Endothelial cell of umbilical vein (primary cell): ENCODE measurements at regions not wholly inside any gene's neighbourhood (a gene's known extent, or its start where the extent isn't known, plus 50 kb on each side); places are given as distances from the start of the nearest gene placed in this dataset.

Source experiments
- BruUV-seq: library from RNA; stranded (reverse); fragments of 400-500 nt; replicated peaks from 2 replicates; lab custom pipeline; 2021; lab: Mats Ljungman, UMichigan
- CTCF ChIA-PET: fragments of 300-600, 350-600 bp; sonication (Branson Sonifier 250); formaldehyde crosslinking; loops from one replicate; lab custom pipeline; 2021; ENCODE audit warnings: antibody characterized with exemption, inconsistent platforms; lab: Charles Lee
- POLR2A ChIA-PET: fragments of 300-600, 350-600 bp; sonication (Branson Sonifier 250); formaldehyde crosslinking; loops from one replicate; lab custom pipeline; 2021; ENCODE audit warnings: antibody characterized with exemption, inconsistent platforms; lab: Charles Lee
- DNase-seq: peaks from one replicate; pipeline ENCODE4 v3.0.0-alpha.2; 2011; ENCODE audit warnings: low read depth, low spot score
- FAIRE-seq: peaks from 2 replicates; lab custom pipeline; 2011; peaks lifted over from hg19 to GRCh38; lab: Jason Lieb, UNC
- H2AFZ ChIP-seq: 2 replicates; pipeline ENCODE4 v1.6.0; 2012; ENCODE audit warnings: low read depth, low read length, control low read depth, inconsistent platforms
- H3K27ac ChIP-seq: 2 replicates; pipeline ENCODE4 v1.5.1; 2011; ENCODE audit warnings: low read depth, mild to moderate bottlenecking, control low read depth, low read length, moderate library complexity; ENCODE audit not compliant: insufficient read depth
- H3K27me3 ChIP-seq, 2 experiments: 2 replicates each; pipeline versions ENCODE4 v1.6.0 to v1.6.1; 2011; ENCODE audit warnings: low read length in 2 of 2, mixed read lengths in 1 of 2; ENCODE audit not compliant: control insufficient read depth in 2 of 2, insufficient read depth in 2 of 2
- H3K36me3 ChIP-seq, 2 experiments: 2 replicates in 1 of 2; 3 replicates in 1 of 2; pipeline ENCODE4 v1.5.1; 2011; ENCODE audit warnings: low read length in 2 of 2, mild to moderate bottlenecking in 1 of 2, moderate library complexity in 1 of 2; ENCODE audit not compliant: control insufficient read depth in 2 of 2, insufficient read depth in 2 of 2; ENCODE audit errors: extremely low read depth in 1 of 2
- H3K4me1 ChIP-seq: 3 replicates; pipeline ENCODE4 v1.5.1; 2011; ENCODE audit warnings: mild to moderate bottlenecking, low read length; ENCODE audit not compliant: control insufficient read depth, insufficient read depth; ENCODE audit errors: extremely low read depth
- H3K4me2 ChIP-seq: 2 replicates; pipeline ENCODE4 v1.6.1; 2011; ENCODE audit warnings: low read length, control low read depth, mixed read lengths; ENCODE audit not compliant: insufficient read depth
- H3K4me3 ChIP-seq, 3 experiments: fragments of 200-600 bp in 1 of 3; sonication (generic), shearing (Covaris generic) in 1 of 3; replicated peaks in 1 of 3; 2 replicates each; pipeline ENCODE4 v1.5.1; 2011 to 2016; ENCODE audit warnings: control low read depth in 3 of 3, low read length in 3 of 3, mild to moderate bottlenecking in 2 of 3, inconsistent platforms in 1 of 3, low read depth in 1 of 3, moderate library complexity in 1 of 3; ENCODE audit not compliant: insufficient read depth in 1 of 3
- H3K79me2 ChIP-seq: 2 replicates; pipeline ENCODE4 v1.6.0; 2012; ENCODE audit warnings: low read length, inconsistent platforms; ENCODE audit not compliant: control insufficient read depth, insufficient read depth
- H3K9ac ChIP-seq: replicated peaks from 2 replicates; pipeline ENCODE3; 2011; ENCODE audit warnings: low read length, control low read depth; ENCODE audit not compliant: insufficient read depth; ENCODE audit errors: extremely low read depth
- H3K9me1 ChIP-seq: replicated peaks from 3 replicates; pipeline ENCODE4 v1.6.0; 2011; ENCODE audit warnings: mild to moderate bottlenecking, low read length; ENCODE audit not compliant: control insufficient read depth, insufficient read depth; ENCODE audit errors: extremely low read depth
- H3K9me3 ChIP-seq: replicated peaks from 2 replicates; pipeline ENCODE4 v1.5.1; 2012; ENCODE audit warnings: low read length, inconsistent platforms; ENCODE audit not compliant: control insufficient read depth, insufficient read depth
- H4K20me1 ChIP-seq: replicated peaks from 2 replicates; pipeline ENCODE3; 2011; ENCODE audit warnings: mild to moderate bottlenecking, low read length; ENCODE audit not compliant: control insufficient read depth, insufficient read depth; ENCODE audit errors: extremely low read depth
- EZH2 ChIP-seq: IDR thresholded peaks from 2 replicates; pipeline ENCODE4 v1.6.1; 2012; ENCODE audit warnings: borderline replicate concordance, low read depth, mild to moderate bottlenecking, moderate library complexity, low read length, inconsistent platforms; ENCODE audit not compliant: severe bottlenecking
- FOS ChIP-seq: IDR thresholded peaks from 2 replicates; pipeline ENCODE4 v1.6.1; 2011; ENCODE audit warnings: mild to moderate bottlenecking, low read length, moderate library complexity, borderline replicate concordance; ENCODE audit not compliant: insufficient read depth
- GATA2 ChIP-seq: IDR thresholded peaks from 2 replicates; pipeline ENCODE4 v1.7.0; 2011; ENCODE audit warnings: low read depth, mild to moderate bottlenecking, moderate library complexity, mixed read lengths, low read length; ENCODE audit not compliant: insufficient read length, insufficient read depth
- JUN ChIP-seq: IDR thresholded peaks from 2 replicates; pipeline ENCODE4 v1.6.1; 2011; ENCODE audit warnings: borderline replicate concordance, low read depth; ENCODE audit not compliant: insufficient read length, insufficient read depth
- MYC ChIP-seq: IDR thresholded peaks from one replicate; pipeline ENCODE4 v1.6.1; 2011; ENCODE audit warnings: mild to moderate bottlenecking, low read depth, low read length
- POLR2A ChIP-seq: IDR thresholded peaks from 2 replicates; pipeline ENCODE4 v1.6.1; 2012; ENCODE audit warnings: low read depth, mild to moderate bottlenecking, control low read depth, low read length
- POLR2AphosphoS5 ChIP-seq: IDR thresholded peaks from 2 replicates; pipeline ENCODE4 v1.6.1; 2012; ENCODE audit warnings: low read depth, mild to moderate bottlenecking, control low read depth, low read length, moderate library complexity; ENCODE audit not compliant: insufficient read depth
- dilution Hi-C: fragments of 300-500 bp; cut with MboI; formaldehyde crosslinking; loops from one replicate; pipeline ENCODE4 v1.15.0; 2019; ENCODE audit warnings: low sequenced_read_pairs; ENCODE audit not compliant: extremely low pct_ligation_motif_present
- intact Hi-C: fragments of 100-400 bp; cut with micrococcal nuclease; formaldehyde crosslinking; loops from one replicate; pipeline ENCODE4 v1.10.0; 2022
- TF ChIP-seq, protein P1 (sequence below): IDR thresholded peaks from 2 replicates; pipeline ENCODE4 v1.6.1; 2011; ENCODE audit not compliant: insufficient read depth, insufficient read length
- TF ChIP-seq, protein P2 (sequence below), 2 donors: IDR thresholded peaks; 1 replicate in 1 of 2; 2 replicates in 1 of 2; pipeline ENCODE4 v1.5.1; 2011; ENCODE audit warnings: low read length in 2 of 2, mild to moderate bottlenecking in 2 of 2, moderate library complexity in 2 of 2, control low read depth in 1 of 2, inconsistent platforms in 1 of 2, low read depth in 1 of 2; ENCODE audit not compliant: insufficient read depth in 1 of 2; ENCODE audit errors: extremely low read depth in 1 of 2

DNA sequence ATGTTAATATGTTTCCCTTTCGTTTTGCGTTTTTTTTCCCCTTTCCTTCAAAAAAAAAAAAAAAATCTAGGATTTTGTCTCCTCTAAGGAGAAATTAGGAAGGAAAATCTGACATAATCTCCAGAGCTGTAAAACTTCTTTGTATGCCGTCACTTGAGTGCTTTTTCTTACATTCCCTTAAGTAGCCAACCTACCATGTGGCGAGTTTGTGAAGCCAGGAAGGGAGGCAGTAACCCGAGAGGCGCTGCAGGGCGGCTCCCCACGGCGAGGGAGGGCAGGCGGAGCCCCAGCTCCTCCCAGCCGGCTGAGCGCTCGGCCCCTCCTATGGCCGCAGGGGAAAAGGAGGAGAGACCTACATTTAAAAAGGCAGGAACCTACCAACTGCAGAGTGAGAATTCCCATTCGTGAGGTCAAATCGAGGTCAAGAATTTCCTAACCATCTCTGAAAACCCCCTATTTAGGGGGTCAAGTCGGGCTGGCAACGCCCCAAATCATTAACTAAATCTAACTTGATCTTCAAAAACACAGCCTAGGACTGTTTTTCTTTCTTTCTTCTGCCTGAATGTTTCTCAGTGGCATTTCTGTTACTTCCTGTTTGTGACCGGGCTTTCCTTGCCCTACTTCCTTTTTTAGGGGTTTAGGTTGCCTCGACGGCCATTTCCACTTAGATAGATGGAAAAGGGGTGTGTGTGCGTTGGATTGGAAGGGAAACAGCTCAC is 345.1 kb upstream of the KLF3 start:
- CTCF ChIA-PET, result interaction anchor here (0.6 to 3.6 kb wide), 39 partner anchors 8 to 441 kb away, joined by 3 to 63 read pairs (median 4); no protein-coding TSS in a partner anchor
- no TSS peak for BruUV-seq
- dilution Hi-C loops, result no loop called here
- Histone ChIP-seq H3K4me1 (peaks cover 16% of the 10 kb centered on the region), H3K27ac (peak overlapping the region; percentile 67), H3K9me3 (no peaks in the 10 kb centered on the region), H3K9me1 (no peaks in the 10 kb centered on the region), H3K27me3 (no peaks in the 10 kb centered on the region), H3K9ac (peak overlapping the region; percentile 28), H3K36me3 (no peaks in the 10 kb centered on the region), H3K4me3 (peak overlapping the region in 1 of 3 experiments; percentile 41), H3K79me2 (no peaks in the 10 kb centered on the region), H3K4me2 (peak overlapping the region; percentile 70), H2AFZ (peak overlapping the region; percentile 90), H4K20me1 (no peaks in the 10 kb centered on the region)
- POLR2A ChIA-PET, result interaction anchor here (1.6 kb wide), 1 partner anchor 348 kb away, joined by 5 read pairs; no protein-coding TSS in a partner anchor
- intact Hi-C loops, result loop anchor here (1.0 kb wide), 6 partner anchors 29 to 412 kb away; no protein-coding TSS in a partner anchor
- FAIRE-seq, result peak; percentile 89
- TF ChIP-seq JUN, result no peak
- peak; percentile 50 for TF ChIP-seq MYC
- TF ChIP-seq EZH2, result no peak
- TF ChIP-seq, protein P1, sequence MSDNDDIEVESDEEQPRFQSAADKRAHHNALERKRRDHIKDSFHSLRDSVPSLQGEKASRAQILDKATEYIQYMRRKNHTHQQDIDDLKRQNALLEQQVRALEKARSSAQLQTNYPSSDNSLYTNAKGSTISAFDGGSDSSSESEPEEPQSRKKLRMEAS, result no peak
- no peak for TF ChIP-seq GATA2
- TF ChIP-seq, protein P2, sequence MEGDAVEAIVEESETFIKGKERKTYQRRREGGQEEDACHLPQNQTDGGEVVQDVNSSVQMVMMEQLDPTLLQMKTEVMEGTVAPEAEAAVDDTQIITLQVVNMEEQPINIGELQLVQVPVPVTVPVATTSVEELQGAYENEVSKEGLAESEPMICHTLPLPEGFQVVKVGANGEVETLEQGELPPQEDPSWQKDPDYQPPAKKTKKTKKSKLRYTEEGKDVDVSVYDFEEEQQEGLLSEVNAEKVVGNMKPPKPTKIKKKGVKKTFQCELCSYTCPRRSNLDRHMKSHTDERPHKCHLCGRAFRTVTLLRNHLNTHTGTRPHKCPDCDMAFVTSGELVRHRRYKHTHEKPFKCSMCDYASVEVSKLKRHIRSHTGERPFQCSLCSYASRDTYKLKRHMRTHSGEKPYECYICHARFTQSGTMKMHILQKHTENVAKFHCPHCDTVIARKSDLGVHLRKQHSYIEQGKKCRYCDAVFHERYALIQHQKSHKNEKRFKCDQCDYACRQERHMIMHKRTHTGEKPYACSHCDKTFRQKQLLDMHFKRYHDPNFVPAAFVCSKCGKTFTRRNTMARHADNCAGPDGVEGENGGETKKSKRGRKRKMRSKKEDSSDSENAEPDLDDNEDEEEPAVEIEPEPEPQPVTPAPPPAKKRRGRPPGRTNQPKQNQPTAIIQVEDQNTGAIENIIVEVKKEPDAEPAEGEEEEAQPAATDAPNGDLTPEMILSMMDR (IDR thresholded peaks at IDR 0.05; ENCODE audit: extremely low read depth in 1 of 2, insufficient read depth in 1 of 2, low read depth in 1 of 2, low read length in 2 of 2), result peak in 1 of 2 donors; percentile 1
- TF ChIP-seq POLR2AphosphoS5, result peak; percentile 32
- TF ChIP-seq POLR2A, result no peak
- TF ChIP-seq FOS, result no peak
- peak; percentile 88 for DNase-seq
